ENCODE measurements at regions not wholly inside any gene's neighbourhood (a gene's known extent, or its start where the extent isn't known, plus 50 kb on each side); places are given as distances from the start of the nearest gene placed in this dataset.

DNA sequence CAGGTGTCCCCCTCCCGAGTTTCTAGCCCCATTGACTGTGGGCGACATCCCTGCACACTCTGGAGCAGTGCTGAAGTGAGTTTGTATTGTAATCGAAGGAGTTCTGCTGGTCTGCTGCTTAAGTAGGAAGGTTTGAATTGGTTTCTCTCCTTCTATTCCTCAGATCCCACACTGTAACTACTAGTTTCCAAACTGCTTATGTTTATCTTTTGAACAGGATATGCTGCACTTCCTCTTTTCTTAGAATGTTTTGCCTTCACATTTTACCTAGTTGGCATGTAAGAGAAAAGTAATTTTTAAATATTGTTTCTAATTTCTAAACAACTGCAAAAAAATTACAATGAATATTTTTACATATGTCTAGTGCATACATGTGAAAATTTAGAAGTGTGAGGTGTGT, 511.8 kb downstream of the KLF12 start:
- TF ChIP-seq, protein P1, sequence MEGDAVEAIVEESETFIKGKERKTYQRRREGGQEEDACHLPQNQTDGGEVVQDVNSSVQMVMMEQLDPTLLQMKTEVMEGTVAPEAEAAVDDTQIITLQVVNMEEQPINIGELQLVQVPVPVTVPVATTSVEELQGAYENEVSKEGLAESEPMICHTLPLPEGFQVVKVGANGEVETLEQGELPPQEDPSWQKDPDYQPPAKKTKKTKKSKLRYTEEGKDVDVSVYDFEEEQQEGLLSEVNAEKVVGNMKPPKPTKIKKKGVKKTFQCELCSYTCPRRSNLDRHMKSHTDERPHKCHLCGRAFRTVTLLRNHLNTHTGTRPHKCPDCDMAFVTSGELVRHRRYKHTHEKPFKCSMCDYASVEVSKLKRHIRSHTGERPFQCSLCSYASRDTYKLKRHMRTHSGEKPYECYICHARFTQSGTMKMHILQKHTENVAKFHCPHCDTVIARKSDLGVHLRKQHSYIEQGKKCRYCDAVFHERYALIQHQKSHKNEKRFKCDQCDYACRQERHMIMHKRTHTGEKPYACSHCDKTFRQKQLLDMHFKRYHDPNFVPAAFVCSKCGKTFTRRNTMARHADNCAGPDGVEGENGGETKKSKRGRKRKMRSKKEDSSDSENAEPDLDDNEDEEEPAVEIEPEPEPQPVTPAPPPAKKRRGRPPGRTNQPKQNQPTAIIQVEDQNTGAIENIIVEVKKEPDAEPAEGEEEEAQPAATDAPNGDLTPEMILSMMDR (IDR thresholded peaks at IDR 0.05; ENCODE audit: low read depth, low read length), result no peak
- no peaks in the 10 kb centered on the region for H3K36me3 ChIP-seq
- peak in 1 of 2 donors; percentile 7 for DNase-seq (ENCODE audit: low read depth in 1 of 2, low spot score in 1 of 2)

GRCh38 chr13:73618275-73618865, 515.8 kb downstream of the KLF12 start:
- H3K4me3 ChIP-seq, result no peak overlapping the region
- TF ChIP-seq, protein P1 (IDR thresholded peaks at IDR 0.05; ENCODE audit: low read depth, low read length), result no peak
- no peaks in the 10 kb centered on the region for H3K9me3 ChIP-seq (ENCODE audit: low read depth)
- no peak overlapping the region for H3K27ac ChIP-seq
- no peak for DNase-seq (ENCODE audit: low read depth in 1 of 2, low spot score in 1 of 2)
- no peaks in the 10 kb centered on the region for H3K36me3 ChIP-seq
- no peaks in the 10 kb centered on the region for H3K4me1 ChIP-seq (ENCODE audit: low read depth)
- H3K27me3 ChIP-seq, result no peaks in the 10 kb centered on the region

More for the DNA sequence above, 511.8 kb downstream of the KLF12 start:
- Histone ChIP-seq H3K27me3 (no peaks in the 10 kb centered on the region), H3K4me1 (ENCODE audit: low read depth) (no peaks in the 10 kb centered on the region), H3K27ac (no peak overlapping the region), H3K4me3 (no peak overlapping the region), H3K9me3 (ENCODE audit: low read depth) (no peaks in the 10 kb centered on the region)

DNA sequence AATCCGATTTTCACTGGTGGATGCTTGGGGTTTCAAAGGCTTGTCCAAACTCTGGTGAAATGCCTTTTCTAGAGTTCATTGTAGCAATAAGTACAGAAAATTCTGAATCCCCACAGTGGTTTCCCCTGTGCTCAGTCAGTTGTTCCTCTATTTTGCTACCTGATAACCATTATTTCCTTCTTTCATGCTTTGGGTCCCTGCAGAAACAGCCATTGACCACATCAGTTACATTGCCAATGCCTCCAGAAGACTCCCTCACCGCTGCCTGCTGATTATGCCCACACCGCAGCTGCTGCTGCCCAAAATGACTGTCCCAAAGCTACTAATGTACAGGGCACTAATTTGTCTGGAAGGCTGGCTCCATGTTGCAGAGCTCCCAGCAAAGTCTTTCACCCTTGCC, 517.3 kb downstream of the KLF12 start:
- H3K4me1 ChIP-seq (ENCODE audit: low read depth), result no peaks in the 10 kb centered on the region
- no peak overlapping the region for H3K27ac ChIP-seq
- no peaks in the 10 kb centered on the region for H3K36me3 ChIP-seq
- H3K9me3 ChIP-seq (ENCODE audit: low read depth), result no peaks in the 10 kb centered on the region
- H3K27me3 ChIP-seq, result no peaks in the 10 kb centered on the region
- no peak overlapping the region for H3K4me3 ChIP-seq
- TF ChIP-seq, protein P1 (IDR thresholded peaks at IDR 0.05; ENCODE audit: low read depth, low read length), result no peak
- no peak for DNase-seq (ENCODE audit: low read depth in 1 of 2, low spot score in 1 of 2)

GRCh38 chr13:73610799-73611592, 523.2 kb downstream of the KLF12 start:
- no peak for DNase-seq (ENCODE audit: low read depth in 1 of 2, low spot score in 1 of 2)
- no peaks in the 10 kb centered on the region for H3K27me3 ChIP-seq
- TF ChIP-seq, protein P1 (IDR thresholded peaks at IDR 0.05; ENCODE audit: low read depth, low read length), result no peak
- H3K4me1 ChIP-seq (ENCODE audit: low read depth), result no peaks in the 10 kb centered on the region
- H3K9me3 ChIP-seq (ENCODE audit: low read depth), result no peaks in the 10 kb centered on the region
- no peaks in the 10 kb centered on the region for H3K36me3 ChIP-seq
- no peak overlapping the region for H3K27ac ChIP-seq
- no peak overlapping the region for H3K4me3 ChIP-seq

DNA sequence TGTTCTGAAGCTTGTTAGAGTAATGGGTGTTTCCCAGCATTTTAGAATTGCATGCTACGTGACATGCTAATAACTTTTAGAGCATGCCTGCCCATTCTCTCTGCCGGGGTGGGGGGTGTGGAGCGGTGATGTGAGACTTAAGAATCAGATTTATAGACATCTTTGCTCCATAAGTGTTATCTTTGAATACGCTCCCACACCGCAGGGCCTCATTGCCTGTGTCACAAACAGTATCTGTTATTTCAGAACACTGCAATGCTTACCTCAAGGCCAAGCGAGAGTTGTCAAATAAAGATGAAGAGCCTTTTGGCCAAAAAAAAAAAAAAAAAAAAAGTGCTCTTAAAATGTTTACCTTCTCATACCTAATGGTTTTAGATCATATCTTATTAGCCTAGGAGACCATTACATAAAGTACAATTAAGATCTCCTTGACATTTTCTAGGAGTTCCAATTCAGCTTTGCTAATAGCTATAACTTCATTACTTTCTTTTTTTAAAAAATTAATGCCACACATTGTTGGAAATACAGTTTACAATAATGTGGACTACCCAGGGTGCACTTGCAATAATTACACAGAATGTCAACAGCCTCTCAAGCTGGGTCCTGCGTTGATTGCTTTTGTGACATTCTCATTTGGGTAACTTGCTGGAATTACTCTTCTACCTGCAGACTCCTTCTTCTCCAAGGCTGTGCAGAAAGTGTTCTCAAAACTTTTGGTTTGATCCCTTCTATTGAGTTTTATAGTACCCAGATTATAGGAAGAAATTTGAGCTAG, 525.3 kb downstream of the KLF12 start:
- DNase-seq (ENCODE audit: low read depth in 1 of 2, low spot score in 1 of 2), result no peak
- Histone ChIP-seq H3K27me3 (no peaks in the 10 kb centered on the region), H3K9me3 (ENCODE audit: low read depth) (no peaks in the 10 kb centered on the region), H3K4me1 (ENCODE audit: low read depth) (no peaks in the 10 kb centered on the region), H3K27ac (no peak overlapping the region), H3K4me3 (no peak overlapping the region), H3K36me3 (no peaks in the 10 kb centered on the region)
- TF ChIP-seq, protein P1 (IDR thresholded peaks at IDR 0.05; ENCODE audit: low read depth, low read length), result no peak

Measured in cardiac muscle cell (in vitro differentiated cells and primary cell).